Endothelial cell of umbilical vein (primary cell): ENCODE measurements at regions not wholly inside any gene's neighbourhood (a gene's known extent, or its start where the extent isn't known, plus 50 kb on each side); places are given as distances from the start of the nearest gene placed in this dataset.

Source experiments
- BruUV-seq: library from RNA; stranded (reverse); fragments of 400-500 nt; replicated peaks from 2 replicates; lab custom pipeline; 2021; lab: Mats Ljungman, UMichigan
- CTCF ChIA-PET: fragments of 300-600, 350-600 bp; sonication (Branson Sonifier 250); formaldehyde crosslinking; loops from one replicate; lab custom pipeline; 2021; ENCODE audit warnings: antibody characterized with exemption, inconsistent platforms; lab: Charles Lee
- POLR2A ChIA-PET: fragments of 300-600, 350-600 bp; sonication (Branson Sonifier 250); formaldehyde crosslinking; loops from one replicate; lab custom pipeline; 2021; ENCODE audit warnings: antibody characterized with exemption, inconsistent platforms; lab: Charles Lee
- DNase-seq: peaks from one replicate; pipeline ENCODE4 v3.0.0-alpha.2; 2011; ENCODE audit warnings: low read depth, low spot score
- FAIRE-seq: peaks from 2 replicates; lab custom pipeline; 2011; peaks lifted over from hg19 to GRCh38; lab: Jason Lieb, UNC
- H2AFZ ChIP-seq: 2 replicates; pipeline ENCODE4 v1.6.0; 2012; ENCODE audit warnings: low read depth, low read length, control low read depth, inconsistent platforms
- H3K27ac ChIP-seq: 2 replicates; pipeline ENCODE4 v1.5.1; 2011; ENCODE audit warnings: low read depth, mild to moderate bottlenecking, control low read depth, low read length, moderate library complexity; ENCODE audit not compliant: insufficient read depth
- H3K27me3 ChIP-seq, 2 experiments: 2 replicates each; pipeline versions ENCODE4 v1.6.0 to v1.6.1; 2011; ENCODE audit warnings: low read length in 2 of 2, mixed read lengths in 1 of 2; ENCODE audit not compliant: control insufficient read depth in 2 of 2, insufficient read depth in 2 of 2
- H3K36me3 ChIP-seq, 2 experiments: 2 replicates in 1 of 2; 3 replicates in 1 of 2; pipeline ENCODE4 v1.5.1; 2011; ENCODE audit warnings: low read length in 2 of 2, mild to moderate bottlenecking in 1 of 2, moderate library complexity in 1 of 2; ENCODE audit not compliant: control insufficient read depth in 2 of 2, insufficient read depth in 2 of 2; ENCODE audit errors: extremely low read depth in 1 of 2
- H3K4me1 ChIP-seq: 3 replicates; pipeline ENCODE4 v1.5.1; 2011; ENCODE audit warnings: mild to moderate bottlenecking, low read length; ENCODE audit not compliant: control insufficient read depth, insufficient read depth; ENCODE audit errors: extremely low read depth
- H3K4me2 ChIP-seq: 2 replicates; pipeline ENCODE4 v1.6.1; 2011; ENCODE audit warnings: low read length, control low read depth, mixed read lengths; ENCODE audit not compliant: insufficient read depth
- H3K4me3 ChIP-seq, 3 experiments: fragments of 200-600 bp in 1 of 3; sonication (generic), shearing (Covaris generic) in 1 of 3; replicated peaks in 1 of 3; 2 replicates each; pipeline ENCODE4 v1.5.1; 2011 to 2016; ENCODE audit warnings: control low read depth in 3 of 3, low read length in 3 of 3, mild to moderate bottlenecking in 2 of 3, inconsistent platforms in 1 of 3, low read depth in 1 of 3, moderate library complexity in 1 of 3; ENCODE audit not compliant: insufficient read depth in 1 of 3
- H3K79me2 ChIP-seq: 2 replicates; pipeline ENCODE4 v1.6.0; 2012; ENCODE audit warnings: low read length, inconsistent platforms; ENCODE audit not compliant: control insufficient read depth, insufficient read depth
- H3K9ac ChIP-seq: replicated peaks from 2 replicates; pipeline ENCODE3; 2011; ENCODE audit warnings: low read length, control low read depth; ENCODE audit not compliant: insufficient read depth; ENCODE audit errors: extremely low read depth
- H3K9me1 ChIP-seq: replicated peaks from 3 replicates; pipeline ENCODE4 v1.6.0; 2011; ENCODE audit warnings: mild to moderate bottlenecking, low read length; ENCODE audit not compliant: control insufficient read depth, insufficient read depth; ENCODE audit errors: extremely low read depth
- H3K9me3 ChIP-seq: replicated peaks from 2 replicates; pipeline ENCODE4 v1.5.1; 2012; ENCODE audit warnings: low read length, inconsistent platforms; ENCODE audit not compliant: control insufficient read depth, insufficient read depth
- H4K20me1 ChIP-seq: replicated peaks from 2 replicates; pipeline ENCODE3; 2011; ENCODE audit warnings: mild to moderate bottlenecking, low read length; ENCODE audit not compliant: control insufficient read depth, insufficient read depth; ENCODE audit errors: extremely low read depth
- CTCF ChIP-seq, 2 donors: IDR thresholded peaks; 1 replicate in 1 of 2; 2 replicates in 1 of 2; pipeline ENCODE4 v1.5.1; 2011; ENCODE audit warnings: low read length in 2 of 2, mild to moderate bottlenecking in 2 of 2, moderate library complexity in 2 of 2, control low read depth in 1 of 2, inconsistent platforms in 1 of 2, low read depth in 1 of 2; ENCODE audit not compliant: insufficient read depth in 1 of 2; ENCODE audit errors: extremely low read depth in 1 of 2
- EZH2 ChIP-seq: IDR thresholded peaks from 2 replicates; pipeline ENCODE4 v1.6.1; 2012; ENCODE audit warnings: borderline replicate concordance, low read depth, mild to moderate bottlenecking, moderate library complexity, low read length, inconsistent platforms; ENCODE audit not compliant: severe bottlenecking
- FOS ChIP-seq: IDR thresholded peaks from 2 replicates; pipeline ENCODE4 v1.6.1; 2011; ENCODE audit warnings: mild to moderate bottlenecking, low read length, moderate library complexity, borderline replicate concordance; ENCODE audit not compliant: insufficient read depth
- GATA2 ChIP-seq: IDR thresholded peaks from 2 replicates; pipeline ENCODE4 v1.7.0; 2011; ENCODE audit warnings: low read depth, mild to moderate bottlenecking, moderate library complexity, mixed read lengths, low read length; ENCODE audit not compliant: insufficient read length, insufficient read depth
- JUN ChIP-seq: IDR thresholded peaks from 2 replicates; pipeline ENCODE4 v1.6.1; 2011; ENCODE audit warnings: borderline replicate concordance, low read depth; ENCODE audit not compliant: insufficient read length, insufficient read depth
- MAX ChIP-seq: IDR thresholded peaks from 2 replicates; pipeline ENCODE4 v1.6.1; 2011; ENCODE audit not compliant: insufficient read depth, insufficient read length
- MYC ChIP-seq: IDR thresholded peaks from one replicate; pipeline ENCODE4 v1.6.1; 2011; ENCODE audit warnings: mild to moderate bottlenecking, low read depth, low read length
- POLR2A ChIP-seq: IDR thresholded peaks from 2 replicates; pipeline ENCODE4 v1.6.1; 2012; ENCODE audit warnings: low read depth, mild to moderate bottlenecking, control low read depth, low read length
- POLR2AphosphoS5 ChIP-seq: IDR thresholded peaks from 2 replicates; pipeline ENCODE4 v1.6.1; 2012; ENCODE audit warnings: low read depth, mild to moderate bottlenecking, control low read depth, low read length, moderate library complexity; ENCODE audit not compliant: insufficient read depth
- dilution Hi-C: fragments of 300-500 bp; cut with MboI; formaldehyde crosslinking; loops from one replicate; pipeline ENCODE4 v1.15.0; 2019; ENCODE audit warnings: low sequenced_read_pairs; ENCODE audit not compliant: extremely low pct_ligation_motif_present
- intact Hi-C: fragments of 100-400 bp; cut with micrococcal nuclease; formaldehyde crosslinking; loops from one replicate; pipeline ENCODE4 v1.10.0; 2022

- Histone ChIP-seq H3K9me3 (no peaks in the 10 kb centered on the region), H3K27me3 (no peaks in the 10 kb centered on the region), H3K4me1 (no peaks in the 10 kb centered on the region), H3K36me3 (no peaks in the 10 kb centered on the region), H3K27ac (no peak overlapping the region), H3K9me1 (no peaks in the 10 kb centered on the region), H3K4me2 (no peak overlapping the region), H2AFZ (no peak overlapping the region), H4K20me1 (no peaks in the 10 kb centered on the region), H3K79me2 (no peaks in the 10 kb centered on the region), H3K9ac (no peak overlapping the region), H3K4me3 (no peak overlapping the region)
- no peak for FAIRE-seq
- TF ChIP-seq JUN (no peak), CTCF (IDR thresholded peaks at IDR 0.05; ENCODE audit: extremely low read depth in 1 of 2, insufficient read depth in 1 of 2, low read depth in 1 of 2, low read length in 2 of 2) (no peak), POLR2A (no peak), MAX (no peak), EZH2 (no peak), MYC (no peak), GATA2 (no peak), FOS (no peak), POLR2AphosphoS5 (no peak)
- intact Hi-C loops, result no loop called here
- no TSS peak for BruUV-seq
- no peak for DNase-seq
- dilution Hi-C loops, result no loop called here
- CTCF ChIA-PET, result no interaction called here
- POLR2A ChIA-PET, result no interaction called here
These were observed 183.3 kb upstream of the DOK6 start for GRCh38 chr18:69217196-69218000.
